H1 (cell line): ENCODE measurements at regions not wholly inside any gene's neighbourhood (a gene's known extent, or its start where the extent isn't known, plus 50 kb on each side); places are given as distances from the start of the nearest gene placed in this dataset.

Experiments
- BCL11A ChIP-seq, 2 experiments: IDR thresholded peaks; one replicate each; pipeline ENCODE4 v1.6.1; 2011; ENCODE audit warnings: low read depth in 2 of 2, low read length in 2 of 2, mild to moderate bottlenecking in 2 of 2
- CHD7 ChIP-seq: fragments of 300-600 bp; sonication (generic); IDR thresholded peaks from 2 replicates; pipeline ENCODE4 v1.7.1; 2012; ENCODE audit warnings: low read length, moderate library complexity, mild to moderate bottlenecking, inconsistent platforms; ENCODE audit not compliant: insufficient replicate concordance
- SP2 ChIP-seq: IDR thresholded peaks from 2 replicates; pipeline ENCODE4 v1.6.1; 2012; ENCODE audit warnings: mild to moderate bottlenecking, low read length, inconsistent platforms

- TF ChIP-seq CHD7: no peak
- TF ChIP-seq BCL11A (IDR thresholded peaks at IDR 0.05; ENCODE audit: low read depth in 2 of 2, low read length in 2 of 2): no peak
- TF ChIP-seq SP2: no peak
These were observed 379.6 kb downstream of the FBXO15 start (continued) for GRCh38 chr18:73768043-73768442.
